ENCODE measurements at regions not wholly inside any gene's neighbourhood (a gene's known extent, or its start where the extent isn't known, plus 50 kb on each side); places are given as distances from the start of the nearest gene placed in this dataset.

- no peaks in the 10 kb centered on the region for H3K9me3 Mint-ChIP-seq
- Histone ChIP-seq H3K27me3 (ENCODE audit: control insufficient read depth, insufficient read depth, low read length, poor library complexity, severe bottlenecking) (no peaks in the 10 kb centered on the region), H3K4me3 (ENCODE audit: low read length) (no peak overlapping the region), H3K27ac (ENCODE audit: low read depth, low read length) (no peak overlapping the region), H3K36me3 (ENCODE audit: control insufficient read depth, insufficient read depth, low read length) (no peaks in the 10 kb centered on the region), H3K9ac (ENCODE audit: extremely low read depth, low read length, poor library complexity, severe bottlenecking) (no peak overlapping the region), H3K4me1 (ENCODE audit: control insufficient read depth, insufficient read depth, low read length) (no peaks in the 10 kb centered on the region), H3K9me3 (ENCODE audit: control insufficient read depth, low read length) (no peaks in the 10 kb centered on the region)
- peaks cover 7% of the 10 kb centered on the region for H3K4me1 Mint-ChIP-seq
- H3K27me3 Mint-ChIP-seq (ENCODE audit: insufficient read depth), result no peaks in the 10 kb centered on the region
- 85 to 92% methylated on average over 2 of the region's 2 CpGs for WGBS, 2 experiments (ENCODE audit: insufficient coverage in 1 of 2, insufficient read length in 1 of 2)
- TF ChIP-seq CTCF (conservative IDR thresholded peaks at IDR 0.05), result no peak
- H3K27ac Mint-ChIP-seq, result no peak overlapping the region
- no peaks in the 10 kb centered on the region for H3K36me3 Mint-ChIP-seq (ENCODE audit: low read depth)
- no peak for DNase-seq
- no peak overlapping the region for H3K4me3 Mint-ChIP-seq
These were observed 462.7 kb upstream of the CDH20 start for GRCh38 chr18:60870261-60871153.

GRCh38 chr18:60872434-60872833 is 460.8 kb upstream of the CDH20 start:
- no peaks in the 10 kb centered on the region for H3K36me3 Mint-ChIP-seq (ENCODE audit: low read depth)
- H3K27me3 ChIP-seq (ENCODE audit: control insufficient read depth, insufficient read depth, low read length, poor library complexity, severe bottlenecking), result no peaks in the 10 kb centered on the region
- H3K9ac ChIP-seq (ENCODE audit: extremely low read depth, low read length, poor library complexity, severe bottlenecking), result no peak overlapping the region
- H3K9me3 Mint-ChIP-seq, result no peaks in the 10 kb centered on the region
- no peak overlapping the region for H3K27ac ChIP-seq (ENCODE audit: low read depth, low read length)
- no peak for DNase-seq
- no peak overlapping the region for H3K4me3 Mint-ChIP-seq
- H3K4me3 ChIP-seq (ENCODE audit: low read length), result no peak overlapping the region
- no peaks in the 10 kb centered on the region for H3K4me1 ChIP-seq (ENCODE audit: control insufficient read depth, insufficient read depth, low read length)
- WGBS, 2 experiments (ENCODE audit: insufficient coverage in 1 of 2, insufficient read length in 1 of 2), result 60 to 95% methylated on average over 1 to 3 of the region's 3 CpGs
- H3K36me3 ChIP-seq (ENCODE audit: control insufficient read depth, insufficient read depth, low read length), result no peaks in the 10 kb centered on the region
- no peak overlapping the region for H3K27ac Mint-ChIP-seq
- H3K9me3 ChIP-seq (ENCODE audit: control insufficient read depth, low read length), result no peaks in the 10 kb centered on the region
- H3K4me1 Mint-ChIP-seq, result peaks cover 4% of the 10 kb centered on the region
- TF ChIP-seq CTCF (conservative IDR thresholded peaks at IDR 0.05), result no peak
- H3K27me3 Mint-ChIP-seq (ENCODE audit: insufficient read depth), result no peaks in the 10 kb centered on the region

DNA sequence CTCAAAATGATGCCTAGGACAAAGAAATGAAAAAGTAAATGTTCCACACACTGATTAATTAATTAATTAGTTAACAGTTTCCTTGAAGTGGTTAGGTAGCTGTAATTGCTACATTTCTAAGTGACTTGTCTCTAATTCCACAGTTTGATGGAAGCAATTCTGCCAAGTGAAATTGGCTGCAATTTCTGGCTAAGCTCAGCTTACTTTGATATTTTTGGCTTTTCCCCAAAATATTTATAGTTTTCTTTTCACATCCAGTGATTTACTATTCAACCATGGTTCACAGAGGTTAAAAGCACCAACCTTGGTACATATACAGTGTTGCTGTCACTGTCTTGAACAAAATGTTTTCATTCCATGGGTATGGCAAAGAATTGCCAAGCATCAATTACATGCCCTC is 459.5 kb upstream of the CDH20 start:
- Histone ChIP-seq H3K27ac (ENCODE audit: low read depth, low read length) (no peak overlapping the region), H3K27me3 (ENCODE audit: control insufficient read depth, insufficient read depth, low read length, poor library complexity, severe bottlenecking) (no peaks in the 10 kb centered on the region), H3K36me3 (ENCODE audit: control insufficient read depth, insufficient read depth, low read length) (no peaks in the 10 kb centered on the region), H3K9me3 (ENCODE audit: control insufficient read depth, low read length) (no peaks in the 10 kb centered on the region), H3K9ac (ENCODE audit: extremely low read depth, low read length, poor library complexity, severe bottlenecking) (no peak overlapping the region), H3K4me3 (ENCODE audit: low read length) (no peak overlapping the region), H3K4me1 (ENCODE audit: control insufficient read depth, insufficient read depth, low read length) (no peaks in the 10 kb centered on the region)
- Mint-ChIP-seq H3K27ac (no peak overlapping the region), H3K4me1 (peaks cover 4% of the 10 kb centered on the region), H3K9me3 (no peaks in the 10 kb centered on the region), H3K4me3 (no peak overlapping the region), H3K27me3 (ENCODE audit: insufficient read depth) (no peaks in the 10 kb centered on the region), H3K36me3 (ENCODE audit: low read depth) (no peaks in the 10 kb centered on the region)
- no peak for DNase-seq
- TF ChIP-seq CTCF (conservative IDR thresholded peaks at IDR 0.05), result no peak
